B cell (primary cell): ENCODE measurements at regions not wholly inside any gene's neighbourhood (a gene's known extent, or its start where the extent isn't known, plus 50 kb on each side); places are given as distances from the start of the nearest gene placed in this dataset.

Experiments
- ATAC-seq: fragments of 200-7000 bp; cut with Tn5 transposase; one replicate; pipeline ENCODE4 v1.10.0; 2021; ENCODE audit warnings: low read depth, mild to moderate bottlenecking, moderate number of reproducible peaks, moderate library complexity
- CTCF ChIA-PET: fragments of 350-600 bp; sonication (Branson Sonifier 250); formaldehyde crosslinking; loops from one replicate; lab custom pipeline; 2021; ENCODE audit warnings: antibody characterized with exemption, inconsistent platforms; lab: Charles Lee
- POLR2A ChIA-PET: fragments of 350-600 bp; sonication (Branson Sonifier 250); formaldehyde crosslinking; loops from one replicate; lab custom pipeline; 2021; ENCODE audit warnings: antibody characterized with exemption; lab: Charles Lee
- DNase-seq: peaks from one replicate; pipeline ENCODE4 v3.0.0; 2013
- H2AFZ ChIP-seq: 2 replicates; pipeline ENCODE4 v1.6.1; 2012; ENCODE audit warnings: mild to moderate bottlenecking, low read depth, low read length; ENCODE audit not compliant: insufficient read depth, poor library complexity, severe bottlenecking
- H3K27ac ChIP-seq, 2 donors: 1 replicate in 1 of 2; 2 replicates in 1 of 2; pipeline ENCODE4 v1.5.1; 2012 to 2013; ENCODE audit warnings: low read length in 2 of 2, mild to moderate bottlenecking in 2 of 2, moderate library complexity in 1 of 2
- H3K27me3 ChIP-seq, 4 experiments: fragments of 200-600 bp in 1 of 4; sonication (generic) in 1 of 4; replicated peaks in 1 of 4; 1 replicate in 2 of 4; 2 replicates in 2 of 4; pipeline versions ENCODE4 v1.6.1 to v1.7.0; 2013 to 2016; ENCODE audit warnings: low read length in 3 of 4, mild to moderate bottlenecking in 2 of 4, mixed read lengths in 1 of 4, moderate library complexity in 1 of 4; ENCODE audit not compliant: insufficient read depth in 4 of 4, control insufficient read depth in 3 of 4; ENCODE audit errors: control extremely low read depth in 1 of 4
- H3K36me3 ChIP-seq, 2 experiments: replicated peaks in 1 of 2; 1 replicate in 1 of 2; 2 replicates in 1 of 2; pipeline versions ENCODE4 v1.6.1 to v1.7.1; 2013; ENCODE audit warnings: low read length in 1 of 2; ENCODE audit not compliant: insufficient read depth in 2 of 2, control insufficient read depth in 1 of 2; ENCODE audit errors: control extremely low read depth in 1 of 2, extremely low read depth in 1 of 2
- H3K4me1 ChIP-seq, 2 donors: fragments of 200-600 bp in 1 of 2; sonication (generic) in 1 of 2; 1 replicate in 1 of 2; 2 replicates in 1 of 2; pipeline versions ENCODE4 v1.5.1 to v1.6.1; 2013 to 2017; ENCODE audit warnings: low read length in 2 of 2; ENCODE audit not compliant: control insufficient read depth in 2 of 2, insufficient read depth in 2 of 2
- H3K4me2 ChIP-seq: replicated peaks from 2 replicates; pipeline ENCODE3; 2012; ENCODE audit warnings: mild to moderate bottlenecking, low read depth, low read length; ENCODE audit not compliant: poor library complexity, severe bottlenecking
- H3K4me3 ChIP-seq, 5 experiments: fragments of 200-600 bp in 1 of 5; sonication (generic) in 1 of 5; 1 replicate in 3 of 5; 2 replicates in 2 of 5; pipeline versions ENCODE4 v1.5.1 to v1.7.0; 2011 to 2016; ENCODE audit warnings: low read length in 4 of 5, mild to moderate bottlenecking in 4 of 5, low read depth in 2 of 5, control low read depth in 1 of 5, moderate library complexity in 1 of 5; ENCODE audit not compliant: insufficient read depth in 1 of 5; ENCODE audit errors: control extremely low read depth in 1 of 5, extremely low read depth in 1 of 5
- H3K79me2 ChIP-seq: fragments of 200-600 bp; sonication (generic); one replicate; pipeline ENCODE4 v1.6.0; 2016; ENCODE audit warnings: low read length; ENCODE audit not compliant: control insufficient read depth, insufficient read depth
- H3K9ac ChIP-seq: fragments of 200-600 bp; sonication (generic); 2 replicates; pipeline ENCODE4 v1.6.1; 2017; ENCODE audit warnings: mild to moderate bottlenecking, low read length, moderate library complexity
- H3K9me3 ChIP-seq, 3 donors: one replicate each; pipeline versions ENCODE4 v1.6.1 to v1.7.1; 2013; ENCODE audit warnings: low read length in 2 of 3; ENCODE audit not compliant: control insufficient read depth in 2 of 3, insufficient read depth in 1 of 3; ENCODE audit errors: control extremely low read depth in 1 of 3
- H4K20me1 ChIP-seq: 2 replicates; pipeline ENCODE4 v1.6.0; 2012; ENCODE audit warnings: mild to moderate bottlenecking, low read length; ENCODE audit not compliant: insufficient read depth, control insufficient read depth, poor library complexity, severe bottlenecking
- H3K27ac Mint-ChIP-seq: one replicate; pipeline ENCODE4 v1.8.0; 2021; ENCODE audit warnings: mixed read lengths
- H3K27me3 Mint-ChIP-seq: one replicate; pipeline ENCODE4 v1.8.0; 2021; ENCODE audit warnings: mixed read lengths
- H3K4me1 Mint-ChIP-seq: one replicate; pipeline ENCODE4 v1.8.0; 2021; ENCODE audit warnings: mixed read lengths
- H3K4me3 Mint-ChIP-seq: one replicate; pipeline ENCODE4 v1.8.0; 2021; ENCODE audit warnings: mixed read lengths
- H3K9me3 Mint-ChIP-seq: one replicate; pipeline ENCODE4 v1.8.0; 2022; ENCODE audit warnings: mixed read lengths; ENCODE audit not compliant: insufficient read depth
- CTCF ChIP-seq: fragments of 200-600 bp; IDR thresholded peaks from one replicate; pipeline ENCODE4 v1.8.0; 2022; ENCODE audit warnings: antibody characterized with exemption, mild to moderate bottlenecking
- EZH2 ChIP-seq: IDR thresholded peaks from 2 replicates; pipeline ENCODE4 v1.6.1; 2012; ENCODE audit warnings: borderline replicate concordance, low read depth, mild to moderate bottlenecking, moderate library complexity, low read length; ENCODE audit not compliant: insufficient read depth, poor library complexity, severe bottlenecking
- WGBS: methylation state at CpG from one replicate; pipeline ENCODE4 v1.1.5; 2013; ENCODE audit warnings: missing lambda C conversion rate; ENCODE audit not compliant: insufficient coverage; 5-methylcytosine and 5-hydroxymethylcytosine counted together
- intact Hi-C: fragments of 100-400 bp; cut with micrococcal nuclease; formaldehyde crosslinking; loops from one replicate; pipeline ENCODE4 v1.10.0; 2022

DNA sequence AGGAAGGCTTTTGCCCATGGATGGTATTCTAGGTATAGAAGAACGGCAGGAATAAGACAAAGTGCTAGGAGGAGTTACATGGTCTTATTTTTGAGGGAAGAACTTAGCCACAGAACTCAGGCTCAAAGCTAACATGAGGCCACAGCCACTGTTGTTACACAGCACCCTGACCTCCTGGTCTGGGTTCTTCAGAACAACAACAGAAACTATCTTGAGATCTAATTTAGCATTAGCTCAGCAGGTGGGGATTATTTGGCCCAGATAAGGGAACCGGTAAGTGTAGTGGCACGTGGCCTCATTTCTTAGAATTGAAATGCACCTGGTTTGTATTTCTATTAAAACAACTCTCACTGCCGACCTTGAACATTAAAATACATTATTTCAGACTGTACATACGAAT, 1168.7 kb upstream of the SEMA6A start:
- Histone ChIP-seq H2AFZ (no peak overlapping the region), H4K20me1 (no peaks in the 10 kb centered on the region), H3K4me3 (no peak overlapping the region), H3K9ac (no peak overlapping the region), H3K27ac (no peak overlapping the region), H3K4me1 (no peaks in the 10 kb centered on the region), H3K79me2 (no peaks in the 10 kb centered on the region), H3K4me2 (no peak overlapping the region), H3K27me3 (no peaks in the 10 kb centered on the region), H3K36me3 (no peaks in the 10 kb centered on the region), H3K9me3 (no peaks in the 10 kb centered on the region)
- H3K4me1 Mint-ChIP-seq = no peaks in the 10 kb centered on the region
- CTCF ChIA-PET = no interaction called here
- intact Hi-C loops = no loop called here
- no peaks in the 10 kb centered on the region for H3K27me3 Mint-ChIP-seq
- peaks cover 5% of the 10 kb centered on the region for H3K9me3 Mint-ChIP-seq
- 89% methylated on average over 3 of the region's 5 CpGs for WGBS
- POLR2A ChIA-PET = no interaction called here
- ATAC-seq (no peak), DNase-seq (no peak)
- TF ChIP-seq EZH2 = no peak
- TF ChIP-seq CTCF = no peak
- H3K4me3 Mint-ChIP-seq = no peak overlapping the region
- H3K27ac Mint-ChIP-seq = no peak overlapping the region

GRCh38 chr5:117741655-117742206, 1167.1 kb upstream of the SEMA6A start:
- Histone ChIP-seq H3K27me3 (no peaks in the 10 kb centered on the region), H2AFZ (no peak overlapping the region), H3K4me3 (no peak overlapping the region), H3K4me1 (no peaks in the 10 kb centered on the region), H3K9ac (no peak overlapping the region), H4K20me1 (no peaks in the 10 kb centered on the region), H3K36me3 (no peaks in the 10 kb centered on the region), H3K27ac (no peak overlapping the region), H3K9me3 (no peaks in the 10 kb centered on the region), H3K79me2 (no peaks in the 10 kb centered on the region), H3K4me2 (no peak overlapping the region)
- intact Hi-C loops = no loop called here
- Mint-ChIP-seq H3K4me1 (no peaks in the 10 kb centered on the region), H3K27ac (no peak overlapping the region), H3K9me3 (peaks cover 6% of the 10 kb centered on the region), H3K27me3 (no peaks in the 10 kb centered on the region), H3K4me3 (no peak overlapping the region)
- CTCF ChIA-PET = no interaction called here
- WGBS = 75% methylated on average over 1 of the region's 1 CpG
- POLR2A ChIA-PET = no interaction called here
- ATAC-seq (no peak), DNase-seq (no peak)
- TF ChIP-seq CTCF = no peak
- TF ChIP-seq EZH2 = no peak
